ENCODE measurements at regions not wholly inside any gene's neighbourhood (a gene's known extent, or its start where the extent isn't known, plus 50 kb on each side); places are given as distances from the start of the nearest gene placed in this dataset.

DNA sequence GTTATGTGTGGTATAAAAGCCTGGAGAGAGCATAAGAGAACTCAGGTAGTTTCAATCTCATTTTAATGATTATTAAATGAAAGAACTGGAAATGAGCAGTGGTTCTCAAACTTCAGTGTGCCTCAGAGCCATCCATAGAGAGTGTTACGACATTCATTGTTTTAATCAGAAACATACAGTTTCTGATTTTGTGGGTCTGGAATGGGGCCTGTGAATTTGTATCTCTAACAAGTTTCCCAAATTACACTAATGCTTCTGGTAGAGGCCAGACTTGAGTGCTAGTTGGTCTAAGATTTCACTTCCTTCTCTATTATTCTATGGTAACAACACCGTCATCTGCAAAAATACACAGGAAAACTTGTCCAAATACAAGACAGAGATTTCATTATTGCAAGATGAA lies 292.0 kb upstream of the NECTIN3 start:
- ChIA-PET CTCF (no interaction called here), POLR2A (interaction anchor here (0.7 kb wide), 2 partner anchors 228 to 346 kb away, joined by 3 read pairs; no protein-coding TSS in a partner anchor)
- Mint-ChIP-seq H3K4me1 (peaks cover 13% of the 10 kb centered on the region), H3K27me3 (ENCODE audit: low read depth) (no peaks in the 10 kb centered on the region), H3K4me3 (no peak overlapping the region), H3K9me3 (peaks cover 12% of the 10 kb centered on the region), H3K27ac (no peak overlapping the region), H3K36me3 (peaks cover 2% of the 10 kb centered on the region)
- DNase-seq (ENCODE audit: low spot score): no peak
- TF ChIP-seq ESRRA (CRISPR knock-in tag; IDR thresholded peaks at IDR 0.05; ENCODE audit: borderline replicate concordance): no peak
- TF ChIP-seq, protein P1, sequence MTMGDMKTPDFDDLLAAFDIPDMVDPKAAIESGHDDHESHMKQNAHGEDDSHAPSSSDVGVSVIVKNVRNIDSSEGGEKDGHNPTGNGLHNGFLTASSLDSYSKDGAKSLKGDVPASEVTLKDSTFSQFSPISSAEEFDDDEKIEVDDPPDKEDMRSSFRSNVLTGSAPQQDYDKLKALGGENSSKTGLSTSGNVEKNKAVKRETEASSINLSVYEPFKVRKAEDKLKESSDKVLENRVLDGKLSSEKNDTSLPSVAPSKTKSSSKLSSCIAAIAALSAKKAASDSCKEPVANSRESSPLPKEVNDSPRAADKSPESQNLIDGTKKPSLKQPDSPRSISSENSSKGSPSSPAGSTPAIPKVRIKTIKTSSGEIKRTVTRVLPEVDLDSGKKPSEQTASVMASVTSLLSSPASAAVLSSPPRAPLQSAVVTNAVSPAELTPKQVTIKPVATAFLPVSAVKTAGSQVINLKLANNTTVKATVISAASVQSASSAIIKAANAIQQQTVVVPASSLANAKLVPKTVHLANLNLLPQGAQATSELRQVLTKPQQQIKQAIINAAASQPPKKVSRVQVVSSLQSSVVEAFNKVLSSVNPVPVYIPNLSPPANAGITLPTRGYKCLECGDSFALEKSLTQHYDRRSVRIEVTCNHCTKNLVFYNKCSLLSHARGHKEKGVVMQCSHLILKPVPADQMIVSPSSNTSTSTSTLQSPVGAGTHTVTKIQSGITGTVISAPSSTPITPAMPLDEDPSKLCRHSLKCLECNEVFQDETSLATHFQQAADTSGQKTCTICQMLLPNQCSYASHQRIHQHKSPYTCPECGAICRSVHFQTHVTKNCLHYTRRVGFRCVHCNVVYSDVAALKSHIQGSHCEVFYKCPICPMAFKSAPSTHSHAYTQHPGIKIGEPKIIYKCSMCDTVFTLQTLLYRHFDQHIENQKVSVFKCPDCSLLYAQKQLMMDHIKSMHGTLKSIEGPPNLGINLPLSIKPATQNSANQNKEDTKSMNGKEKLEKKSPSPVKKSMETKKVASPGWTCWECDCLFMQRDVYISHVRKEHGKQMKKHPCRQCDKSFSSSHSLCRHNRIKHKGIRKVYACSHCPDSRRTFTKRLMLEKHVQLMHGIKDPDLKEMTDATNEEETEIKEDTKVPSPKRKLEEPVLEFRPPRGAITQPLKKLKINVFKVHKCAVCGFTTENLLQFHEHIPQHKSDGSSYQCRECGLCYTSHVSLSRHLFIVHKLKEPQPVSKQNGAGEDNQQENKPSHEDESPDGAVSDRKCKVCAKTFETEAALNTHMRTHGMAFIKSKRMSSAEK (CRISPR knock-in tag; IDR thresholded peaks at IDR 0.05; ENCODE audit: borderline replicate concordance): no peak
- TF ChIP-seq, protein P2, sequence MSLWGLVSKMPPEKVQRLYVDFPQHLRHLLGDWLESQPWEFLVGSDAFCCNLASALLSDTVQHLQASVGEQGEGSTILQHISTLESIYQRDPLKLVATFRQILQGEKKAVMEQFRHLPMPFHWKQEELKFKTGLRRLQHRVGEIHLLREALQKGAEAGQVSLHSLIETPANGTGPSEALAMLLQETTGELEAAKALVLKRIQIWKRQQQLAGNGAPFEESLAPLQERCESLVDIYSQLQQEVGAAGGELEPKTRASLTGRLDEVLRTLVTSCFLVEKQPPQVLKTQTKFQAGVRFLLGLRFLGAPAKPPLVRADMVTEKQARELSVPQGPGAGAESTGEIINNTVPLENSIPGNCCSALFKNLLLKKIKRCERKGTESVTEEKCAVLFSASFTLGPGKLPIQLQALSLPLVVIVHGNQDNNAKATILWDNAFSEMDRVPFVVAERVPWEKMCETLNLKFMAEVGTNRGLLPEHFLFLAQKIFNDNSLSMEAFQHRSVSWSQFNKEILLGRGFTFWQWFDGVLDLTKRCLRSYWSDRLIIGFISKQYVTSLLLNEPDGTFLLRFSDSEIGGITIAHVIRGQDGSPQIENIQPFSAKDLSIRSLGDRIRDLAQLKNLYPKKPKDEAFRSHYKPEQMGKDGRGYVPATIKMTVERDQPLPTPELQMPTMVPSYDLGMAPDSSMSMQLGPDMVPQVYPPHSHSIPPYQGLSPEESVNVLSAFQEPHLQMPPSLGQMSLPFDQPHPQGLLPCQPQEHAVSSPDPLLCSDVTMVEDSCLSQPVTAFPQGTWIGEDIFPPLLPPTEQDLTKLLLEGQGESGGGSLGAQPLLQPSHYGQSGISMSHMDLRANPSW (CRISPR knock-in tag; conservative IDR thresholded peaks at IDR 0.05; ENCODE audit: low read depth): no peak
- no peak for TF ChIP-seq GTF2I (CRISPR knock-in tag; conservative IDR thresholded peaks at IDR 0.05)
- TF ChIP-seq, protein P3, sequence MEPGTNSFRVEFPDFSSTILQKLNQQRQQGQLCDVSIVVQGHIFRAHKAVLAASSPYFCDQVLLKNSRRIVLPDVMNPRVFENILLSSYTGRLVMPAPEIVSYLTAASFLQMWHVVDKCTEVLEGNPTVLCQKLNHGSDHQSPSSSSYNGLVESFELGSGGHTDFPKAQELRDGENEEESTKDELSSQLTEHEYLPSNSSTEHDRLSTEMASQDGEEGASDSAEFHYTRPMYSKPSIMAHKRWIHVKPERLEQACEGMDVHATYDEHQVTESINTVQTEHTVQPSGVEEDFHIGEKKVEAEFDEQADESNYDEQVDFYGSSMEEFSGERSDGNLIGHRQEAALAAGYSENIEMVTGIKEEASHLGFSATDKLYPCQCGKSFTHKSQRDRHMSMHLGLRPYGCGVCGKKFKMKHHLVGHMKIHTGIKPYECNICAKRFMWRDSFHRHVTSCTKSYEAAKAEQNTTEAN (CRISPR knock-in tag; IDR thresholded peaks at IDR 0.05): no peak
- TF ChIP-seq SOX15 (CRISPR knock-in tag; IDR thresholded peaks at IDR 0.05): no peak
- TF ChIP-seq, protein P4, sequence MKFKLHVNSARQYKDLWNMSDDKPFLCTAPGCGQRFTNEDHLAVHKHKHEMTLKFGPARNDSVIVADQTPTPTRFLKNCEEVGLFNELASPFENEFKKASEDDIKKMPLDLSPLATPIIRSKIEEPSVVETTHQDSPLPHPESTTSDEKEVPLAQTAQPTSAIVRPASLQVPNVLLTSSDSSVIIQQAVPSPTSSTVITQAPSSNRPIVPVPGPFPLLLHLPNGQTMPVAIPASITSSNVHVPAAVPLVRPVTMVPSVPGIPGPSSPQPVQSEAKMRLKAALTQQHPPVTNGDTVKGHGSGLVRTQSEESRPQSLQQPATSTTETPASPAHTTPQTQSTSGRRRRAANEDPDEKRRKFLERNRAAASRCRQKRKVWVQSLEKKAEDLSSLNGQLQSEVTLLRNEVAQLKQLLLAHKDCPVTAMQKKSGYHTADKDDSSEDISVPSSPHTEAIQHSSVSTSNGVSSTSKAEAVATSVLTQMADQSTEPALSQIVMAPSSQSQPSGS (CRISPR knock-in tag; IDR thresholded peaks at IDR 0.05; ENCODE audit: borderline replicate concordance, low read depth): no peak
- no peak for TF ChIP-seq FOXK1 (CRISPR knock-in tag; IDR thresholded peaks at IDR 0.05)
- no peak for TF ChIP-seq ZNF232 (CRISPR knock-in tag; IDR thresholded peaks at IDR 0.05)
- TF ChIP-seq, protein P5, sequence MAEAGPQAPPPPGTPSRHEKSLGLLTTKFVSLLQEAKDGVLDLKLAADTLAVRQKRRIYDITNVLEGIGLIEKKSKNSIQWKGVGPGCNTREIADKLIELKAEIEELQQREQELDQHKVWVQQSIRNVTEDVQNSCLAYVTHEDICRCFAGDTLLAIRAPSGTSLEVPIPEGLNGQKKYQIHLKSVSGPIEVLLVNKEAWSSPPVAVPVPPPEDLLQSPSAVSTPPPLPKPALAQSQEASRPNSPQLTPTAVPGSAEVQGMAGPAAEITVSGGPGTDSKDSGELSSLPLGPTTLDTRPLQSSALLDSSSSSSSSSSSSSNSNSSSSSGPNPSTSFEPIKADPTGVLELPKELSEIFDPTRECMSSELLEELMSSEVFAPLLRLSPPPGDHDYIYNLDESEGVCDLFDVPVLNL (CRISPR knock-in tag; IDR thresholded peaks at IDR 0.05; ENCODE audit: borderline replicate concordance, low read depth): no peak
- no peak for TF ChIP-seq MYBL2 (CRISPR knock-in tag; IDR thresholded peaks at IDR 0.05)
- no peak for TF ChIP-seq SMAD4 (CRISPR knock-in tag; IDR thresholded peaks at IDR 0.05)
- TF ChIP-seq, protein P6, sequence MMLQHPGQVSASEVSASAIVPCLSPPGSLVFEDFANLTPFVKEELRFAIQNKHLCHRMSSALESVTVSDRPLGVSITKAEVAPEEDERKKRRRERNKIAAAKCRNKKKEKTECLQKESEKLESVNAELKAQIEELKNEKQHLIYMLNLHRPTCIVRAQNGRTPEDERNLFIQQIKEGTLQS (CRISPR knock-in tag; conservative IDR thresholded peaks at IDR 0.05): no peak
- no peak for TF ChIP-seq FOXP1 (CRISPR knock-in tag; IDR thresholded peaks at IDR 0.05; ENCODE audit: borderline replicate concordance)
- TF ChIP-seq, protein P7, sequence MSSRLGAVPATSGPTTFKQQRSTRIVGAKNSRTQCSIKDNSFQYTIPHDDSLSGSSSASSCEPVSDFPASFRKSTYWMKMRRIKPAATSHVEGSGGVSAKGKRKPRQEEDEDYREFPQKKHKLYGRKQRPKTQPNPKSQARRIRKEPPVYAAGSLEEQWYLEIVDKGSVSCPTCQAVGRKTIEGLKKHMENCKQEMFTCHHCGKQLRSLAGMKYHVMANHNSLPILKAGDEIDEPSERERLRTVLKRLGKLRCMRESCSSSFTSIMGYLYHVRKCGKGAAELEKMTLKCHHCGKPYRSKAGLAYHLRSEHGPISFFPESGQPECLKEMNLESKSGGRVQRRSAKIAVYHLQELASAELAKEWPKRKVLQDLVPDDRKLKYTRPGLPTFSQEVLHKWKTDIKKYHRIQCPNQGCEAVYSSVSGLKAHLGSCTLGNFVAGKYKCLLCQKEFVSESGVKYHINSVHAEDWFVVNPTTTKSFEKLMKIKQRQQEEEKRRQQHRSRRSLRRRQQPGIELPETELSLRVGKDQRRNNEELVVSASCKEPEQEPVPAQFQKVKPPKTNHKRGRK (CRISPR knock-in tag; IDR thresholded peaks at IDR 0.05; ENCODE audit: borderline replicate concordance): no peak
- no peak for TF ChIP-seq FOXJ3 (CRISPR knock-in tag; IDR thresholded peaks at IDR 0.05; ENCODE audit: borderline replicate concordance)
- TF ChIP-seq ZBTB21 (CRISPR knock-in tag; IDR thresholded peaks at IDR 0.05; ENCODE audit: borderline replicate concordance): no peak
- no peak for ATAC-seq

All from WTC11 (cell line).